Stimulated activated CD4-positive, alpha-beta T cell treated with anti-CD3 and anti-CD28 coated beads, Interleukin-1b, Interleukin-23, amount 100 ng/mL, for 24 hours (primary cell): ENCODE measurements at regions not wholly inside any gene's neighbourhood (a gene's known extent, or its start where the extent isn't known, plus 50 kb on each side); places are given as distances from the start of the nearest gene placed in this dataset.

Source experiments
- DNase-seq, 4 experiments: peaks; one replicate each; pipeline ENCODE4 v3.0.0-alpha.2; 2020; ENCODE audit warnings: low read depth in 4 of 4, low spot score in 1 of 4

- DNase-seq = no peak
Measured at GRCh38 chr18:54023471-54023870, 201.0 kb downstream of the MBD2 start.

- DNase-seq = no peak
Measured at GRCh38 chr18:54020966-54021365, 203.5 kb downstream of the MBD2 start.

GRCh38 chr18:54020156-54020745 lies 204.2 kb downstream of the MBD2 start:
- DNase-seq = no peak

GRCh38 chr18:54019641-54020040 lies 204.8 kb downstream of the MBD2 start:
- DNase-seq = no peak

GRCh38 chr18:54013452-54013851 lies 211.0 kb downstream of the MBD2 start:
- no peak for DNase-seq

GRCh38 chr18:54004828-54005227 lies 219.6 kb downstream of the MBD2 start:
- no peak for DNase-seq

- DNase-seq = no peak
Measured at GRCh38 chr18:54003195-54003594, 221.3 kb downstream of the MBD2 start.

GRCh38 chr18:53997064-53997463 lies 227.4 kb downstream of the MBD2 start:
- no peak for DNase-seq

- DNase-seq = no peak
Measured at GRCh38 chr18:53994016-53994415, 230.5 kb downstream of the MBD2 start.

GRCh38 chr18:53991805-53992204 lies 232.7 kb downstream of the MBD2 start:
- no peak for DNase-seq

GRCh38 chr18:53991202-53991601 lies 233.3 kb downstream of the MBD2 start:
- DNase-seq = no peak

GRCh38 chr18:53990485-53990884 lies 234.0 kb downstream of the MBD2 start:
- no peak for DNase-seq

GRCh38 chr18:53984021-53984420 lies 240.4 kb downstream of the MBD2 start:
- DNase-seq = no peak

GRCh38 chr18:53971331-53971730 lies 253.1 kb downstream of the MBD2 start:
- DNase-seq = no peak

GRCh38 chr18:53952700-53953099 lies 271.8 kb downstream of the MBD2 start:
- DNase-seq = no peak

- DNase-seq = no peak
Measured at GRCh38 chr18:53950545-53950944, 273.9 kb downstream of the MBD2 start.

- no peak for DNase-seq
Measured at GRCh38 chr18:53948991-53949390, 275.5 kb downstream of the MBD2 start.

- DNase-seq = no peak
Measured at GRCh38 chr18:53947092-53947640, 277.3 kb downstream of the MBD2 start.

- no peak for DNase-seq
Measured at GRCh38 chr18:53946594-53946993, 277.9 kb downstream of the MBD2 start.

GRCh38 chr18:53944721-53945120 lies 279.7 kb downstream of the MBD2 start:
- DNase-seq = no peak

- DNase-seq = no peak
Measured at GRCh38 chr18:53943326-53943860, 281.1 kb downstream of the MBD2 start.

- no peak for DNase-seq
Measured at GRCh38 chr18:53941601-53942338, 282.7 kb downstream of the MBD2 start.
